Activated CD4-positive, alpha-beta memory T cell treated with anti-CD3 and anti-CD28 coated beads for 36 hours (primary cell): ENCODE measurements at regions not wholly inside any gene's neighbourhood (a gene's known extent, or its start where the extent isn't known, plus 50 kb on each side); places are given as distances from the start of the nearest gene placed in this dataset.
"Not testable (repeated sequence)": the region's sequence is repeated elsewhere in the genome, so short reads cannot be mapped to it uniquely, and the experiment has no call there.

Experiments
- CTCF ChIA-PET: fragments of 350-600 bp; sonication (Branson Sonifier 250); formaldehyde crosslinking; loops from one replicate; lab custom pipeline; 2021; ENCODE audit warnings: antibody characterized with exemption, inconsistent platforms; lab: Charles Lee
- POLR2A ChIA-PET: fragments of 350-600 bp; sonication (Branson Sonifier 250); formaldehyde crosslinking; loops from one replicate; lab custom pipeline; 2021; ENCODE audit warnings: antibody characterized with exemption; lab: Charles Lee
- DNase-seq: peaks from one replicate; pipeline ENCODE4 v3.0.0-alpha.2; 2020
- H3K27ac Mint-ChIP-seq: one replicate; pipeline ENCODE4 v1.8.0; 2021; ENCODE audit warnings: mixed read lengths
- H3K27me3 Mint-ChIP-seq: one replicate; pipeline ENCODE4 v1.8.0; 2021; ENCODE audit warnings: mixed read lengths
- H3K36me3 Mint-ChIP-seq: one replicate; pipeline ENCODE4 v1.8.0; 2021; ENCODE audit warnings: mixed read lengths
- H3K4me1 Mint-ChIP-seq: one replicate; pipeline ENCODE4 v1.8.0; 2021; ENCODE audit warnings: low read depth, mixed read lengths
- H3K4me3 Mint-ChIP-seq: one replicate; pipeline ENCODE4 v1.8.0; 2021; ENCODE audit warnings: mild to moderate bottlenecking, mixed read lengths
- H3K9me3 Mint-ChIP-seq: one replicate; pipeline ENCODE4 v1.8.0; 2021; ENCODE audit warnings: mixed read lengths
- intact Hi-C: fragments of 100-400 bp; cut with micrococcal nuclease; formaldehyde crosslinking; loops from one replicate; pipeline ENCODE4 v1.15.1; 2023

GRCh38 chr17:31771328-31771727 is 87.7 kb downstream of the COPRS start:
- H3K36me3 Mint-ChIP-seq, DNase-seq, H3K27ac Mint-ChIP-seq, H3K4me1 Mint-ChIP-seq, intact Hi-C loops, H3K4me3 Mint-ChIP-seq, H3K9me3 Mint-ChIP-seq, CTCF ChIA-PET, H3K27me3 Mint-ChIP-seq: not testable (repeated sequence)
- POLR2A ChIA-PET: interaction anchor here (0.9 kb wide), 1 partner anchor 90 kb away, joined by 3 read pairs; no protein-coding TSS in a partner anchor

GRCh38 chr17:31770501-31770900 is 88.5 kb downstream of the COPRS start:
- intact Hi-C loops, H3K4me1 Mint-ChIP-seq, H3K36me3 Mint-ChIP-seq, H3K4me3 Mint-ChIP-seq, POLR2A ChIA-PET, CTCF ChIA-PET, H3K27me3 Mint-ChIP-seq, H3K9me3 Mint-ChIP-seq, DNase-seq, H3K27ac Mint-ChIP-seq: not testable (repeated sequence)

DNA sequence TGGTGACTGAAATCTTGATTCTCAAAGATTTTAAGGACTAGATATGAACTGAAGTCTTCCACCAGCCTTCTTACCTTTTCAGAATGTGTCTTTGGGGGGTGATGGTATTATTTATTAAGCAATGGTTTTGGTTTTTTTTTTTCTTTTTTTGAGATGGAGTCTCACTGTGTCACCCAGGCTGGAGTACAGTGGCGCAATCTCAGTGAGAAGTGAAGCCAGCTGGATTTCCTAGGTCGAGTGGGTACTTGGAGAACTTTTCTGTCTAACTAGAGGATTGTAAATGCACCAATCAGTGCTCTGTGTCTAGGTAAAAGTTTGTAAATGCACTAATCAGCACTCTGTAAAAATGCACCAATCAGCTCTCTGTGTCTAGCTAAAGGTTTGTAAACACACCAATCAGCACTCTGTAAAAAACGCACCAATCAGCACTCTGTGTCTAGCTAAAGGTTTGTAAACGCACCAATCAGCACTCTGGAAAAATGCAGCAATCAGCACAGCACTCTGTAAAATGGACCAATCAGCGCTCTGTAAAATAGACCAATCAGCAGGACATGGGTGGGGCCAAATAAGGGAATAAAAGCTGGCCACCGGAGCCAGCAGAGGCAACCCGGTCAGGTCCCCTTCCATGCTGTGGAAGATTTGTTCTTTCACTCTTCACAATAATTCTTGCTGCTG is 97.1 kb downstream of the COPRS start:
- POLR2A ChIA-PET, H3K4me1 Mint-ChIP-seq, intact Hi-C loops, DNase-seq, H3K27me3 Mint-ChIP-seq, H3K36me3 Mint-ChIP-seq, H3K4me3 Mint-ChIP-seq, H3K27ac Mint-ChIP-seq, CTCF ChIA-PET, H3K9me3 Mint-ChIP-seq: not testable (repeated sequence)

DNA sequence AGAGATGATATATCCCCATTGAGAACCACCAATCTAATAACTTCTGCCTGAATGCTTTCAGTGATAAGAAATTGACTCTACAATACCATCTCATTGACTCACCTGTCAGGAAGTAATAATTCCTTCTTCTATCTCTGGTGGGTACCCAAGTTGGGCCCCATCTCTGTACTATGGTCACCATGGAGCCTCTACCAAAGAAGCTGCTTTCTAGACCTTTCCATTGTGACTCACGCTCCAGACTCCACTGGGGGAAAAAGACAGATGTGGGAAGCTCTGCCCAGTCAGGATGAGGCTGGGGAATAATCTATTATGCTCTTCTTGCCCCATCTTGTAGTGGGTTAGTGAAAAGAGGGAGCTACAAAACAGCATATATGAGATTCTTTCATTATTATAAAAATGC is 100.4 kb downstream of the COPRS start:
- peaks cover 9% of the 10 kb centered on the region for H3K27me3 Mint-ChIP-seq
- no peak for DNase-seq
- H3K27ac Mint-ChIP-seq: no peak overlapping the region
- intact Hi-C loops: no loop called here
- H3K36me3 Mint-ChIP-seq: no peaks in the 10 kb centered on the region
- POLR2A ChIA-PET: no interaction called here
- no peak overlapping the region for H3K4me3 Mint-ChIP-seq
- no peaks in the 10 kb centered on the region for H3K4me1 Mint-ChIP-seq
- no peaks in the 10 kb centered on the region for H3K9me3 Mint-ChIP-seq
- CTCF ChIA-PET: no interaction called here

DNA sequence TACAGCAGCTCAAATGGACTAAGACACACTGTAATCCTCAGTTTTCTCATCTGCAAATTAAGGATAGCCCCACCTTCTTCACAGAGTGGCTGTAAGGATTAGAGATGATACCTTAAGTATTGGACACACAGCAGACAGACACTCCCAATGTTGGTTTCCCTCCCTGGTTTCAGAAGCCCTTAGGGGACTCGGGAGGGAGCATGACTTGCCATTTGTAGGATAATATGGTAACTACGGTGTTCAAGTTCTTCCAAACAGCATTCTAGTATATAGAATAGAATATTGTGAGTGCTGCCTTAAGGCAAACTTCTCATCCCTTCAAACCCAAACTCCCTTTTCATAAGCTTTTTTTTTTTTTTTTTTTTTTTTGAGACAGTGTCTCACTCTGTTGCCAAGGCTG is 101.9 kb downstream of the COPRS start:
- no peak overlapping the region for H3K27ac Mint-ChIP-seq
- CTCF ChIA-PET: no interaction called here
- POLR2A ChIA-PET: no interaction called here
- H3K4me3 Mint-ChIP-seq: no peak overlapping the region
- H3K36me3 Mint-ChIP-seq: no peaks in the 10 kb centered on the region
- H3K9me3 Mint-ChIP-seq: no peaks in the 10 kb centered on the region
- intact Hi-C loops: no loop called here
- DNase-seq: no peak
- H3K4me1 Mint-ChIP-seq: no peaks in the 10 kb centered on the region
- H3K27me3 Mint-ChIP-seq: peaks cover 5% of the 10 kb centered on the region

GRCh38 chr17:31754239-31754945 is 104.7 kb downstream of the COPRS start:
- no peaks in the 10 kb centered on the region for H3K4me1 Mint-ChIP-seq
- no peak overlapping the region for H3K27ac Mint-ChIP-seq
- no peak for DNase-seq
- ChIA-PET CTCF (interaction anchor here (0.6 kb wide), 1 partner anchor 61 kb away, joined by 4 read pairs; no protein-coding TSS in a partner anchor), POLR2A (no interaction called here)
- H3K4me3 Mint-ChIP-seq: no peak overlapping the region
- no peaks in the 10 kb centered on the region for H3K9me3 Mint-ChIP-seq
- intact Hi-C loops: no loop called here
- H3K36me3 Mint-ChIP-seq: no peaks in the 10 kb centered on the region
- peaks cover 3% of the 10 kb centered on the region for H3K27me3 Mint-ChIP-seq

- DNase-seq: no peak
- Mint-ChIP-seq H3K27ac (no peak overlapping the region), H3K4me3 (no peak overlapping the region), H3K27me3 (peaks cover 1% of the 10 kb centered on the region), H3K36me3 (no peaks in the 10 kb centered on the region), H3K4me1 (no peaks in the 10 kb centered on the region), H3K9me3 (no peaks in the 10 kb centered on the region)
- POLR2A ChIA-PET: no interaction called here
- intact Hi-C loops: no loop called here
- CTCF ChIA-PET: no interaction called here
These were observed 106.0 kb downstream of the COPRS start for GRCh38 chr17:31753011-31753410.

- no peak overlapping the region for H3K4me3 Mint-ChIP-seq
- no peaks in the 10 kb centered on the region for H3K27me3 Mint-ChIP-seq
- DNase-seq: no peak
- H3K27ac Mint-ChIP-seq: no peak overlapping the region
- H3K4me1 Mint-ChIP-seq: no peaks in the 10 kb centered on the region
- intact Hi-C loops: no loop called here
- CTCF ChIA-PET: no interaction called here
- H3K36me3 Mint-ChIP-seq: no peaks in the 10 kb centered on the region
- POLR2A ChIA-PET: interaction anchor here (0.7 kb wide), 1 partner anchor 161 kb away, joined by 3 read pairs; no protein-coding TSS in a partner anchor
- H3K9me3 Mint-ChIP-seq: no peaks in the 10 kb centered on the region
These were observed 106.5 kb downstream of the COPRS start for GRCh38 chr17:31752584-31752983.

DNA sequence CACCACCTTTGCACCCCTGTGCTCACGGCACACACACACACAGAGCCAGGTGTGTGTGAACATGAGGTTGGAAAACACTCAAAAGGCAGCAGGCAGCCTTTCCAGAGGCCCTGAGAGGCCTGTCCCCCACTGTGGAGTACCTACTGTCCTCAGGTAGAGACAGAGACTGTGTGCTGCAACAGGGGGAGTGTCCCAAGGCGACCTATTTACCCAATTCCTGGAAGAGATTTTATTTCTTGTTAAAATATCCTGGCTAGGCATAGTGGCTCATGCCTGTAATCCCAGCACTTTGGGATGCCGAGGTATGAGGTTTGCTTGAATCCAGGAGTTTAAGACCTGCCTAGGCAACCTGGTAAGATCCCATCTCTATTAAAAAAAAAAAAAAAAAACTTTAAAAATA is 108.5 kb downstream of the COPRS start:
- Mint-ChIP-seq H3K27me3 (no peaks in the 10 kb centered on the region), H3K27ac (no peak overlapping the region), H3K4me1 (no peaks in the 10 kb centered on the region), H3K9me3 (no peaks in the 10 kb centered on the region), H3K4me3 (no peak overlapping the region), H3K36me3 (no peaks in the 10 kb centered on the region)
- no peak for DNase-seq
- intact Hi-C loops: no loop called here
- POLR2A ChIA-PET: no interaction called here
- CTCF ChIA-PET: no interaction called here

DNA sequence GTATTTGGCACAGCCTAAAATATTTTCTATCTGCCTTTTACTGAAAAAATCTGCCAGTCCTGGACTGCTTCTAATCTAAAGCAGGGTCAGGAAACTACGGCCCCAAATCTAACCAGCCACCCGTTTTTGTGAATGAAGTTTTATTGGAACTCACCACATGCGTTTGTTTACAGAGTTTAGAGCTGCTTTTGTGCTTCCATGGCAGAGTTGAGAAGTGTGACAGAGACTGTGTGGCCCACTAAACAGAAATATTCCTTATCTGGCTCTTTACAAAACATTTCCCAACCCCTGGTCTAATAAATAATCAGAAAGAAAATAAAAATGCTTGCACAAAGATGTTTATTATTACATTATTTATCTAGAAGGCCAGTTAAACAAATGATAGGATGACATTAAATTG is 110.2 kb downstream of the COPRS start:
- POLR2A ChIA-PET: no interaction called here
- DNase-seq: no peak
- intact Hi-C loops: no loop called here
- Mint-ChIP-seq H3K27me3 (peaks cover 9% of the 10 kb centered on the region), H3K36me3 (no peaks in the 10 kb centered on the region), H3K4me1 (no peaks in the 10 kb centered on the region), H3K9me3 (no peaks in the 10 kb centered on the region), H3K27ac (no peak overlapping the region), H3K4me3 (no peak overlapping the region)
- CTCF ChIA-PET: no interaction called here

GRCh38 chr17:31746884-31747495 is 112.1 kb downstream of the COPRS start:
- H3K27ac Mint-ChIP-seq: no peak overlapping the region
- POLR2A ChIA-PET: no interaction called here
- DNase-seq: no peak
- H3K4me3 Mint-ChIP-seq: no peak overlapping the region
- CTCF ChIA-PET: no interaction called here
- intact Hi-C loops: no loop called here
- H3K9me3 Mint-ChIP-seq: no peaks in the 10 kb centered on the region
- no peaks in the 10 kb centered on the region for H3K4me1 Mint-ChIP-seq
- H3K27me3 Mint-ChIP-seq: peaks cover 17% of the 10 kb centered on the region
- no peaks in the 10 kb centered on the region for H3K36me3 Mint-ChIP-seq

DNA sequence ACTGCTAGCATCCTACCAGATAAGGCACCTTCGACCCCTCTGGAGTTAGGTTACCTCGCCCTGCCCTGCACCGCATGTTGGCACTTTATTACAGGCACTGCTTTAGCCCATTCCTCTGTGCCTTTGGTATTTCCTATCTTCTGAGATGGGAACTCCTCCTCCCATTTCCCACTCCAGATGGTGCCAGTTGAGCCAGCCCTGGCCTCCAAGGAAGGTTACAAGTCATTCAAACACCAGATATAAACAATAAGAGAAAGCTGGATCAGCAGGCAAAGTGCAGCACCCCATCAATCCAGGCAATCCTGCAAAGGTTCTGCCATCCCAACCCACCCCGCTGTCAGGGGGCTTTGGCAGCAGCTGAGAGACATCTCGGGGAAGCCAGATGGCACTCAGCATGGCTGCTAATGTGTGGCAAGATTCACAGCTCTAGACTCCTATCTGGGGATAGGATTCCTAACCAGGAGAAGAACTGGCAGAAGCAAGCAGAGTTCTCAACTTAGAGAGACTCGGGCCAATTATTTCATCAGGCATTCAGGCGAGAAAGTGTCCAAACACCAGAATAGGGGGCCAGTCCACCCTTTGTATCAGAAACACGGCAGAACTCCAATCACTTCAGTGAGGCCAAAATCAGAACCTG is 113.0 kb downstream of the COPRS start:
- intact Hi-C loops: no loop called here
- no peaks in the 10 kb centered on the region for H3K36me3 Mint-ChIP-seq
- no peaks in the 10 kb centered on the region for H3K9me3 Mint-ChIP-seq
- H3K27me3 Mint-ChIP-seq: peaks cover 18% of the 10 kb centered on the region
- H3K4me1 Mint-ChIP-seq: no peaks in the 10 kb centered on the region
- no peak overlapping the region for H3K4me3 Mint-ChIP-seq
- ChIA-PET CTCF (no interaction called here), POLR2A (no interaction called here)
- H3K27ac Mint-ChIP-seq: no peak overlapping the region
- no peak for DNase-seq
